ENCODE measurements at regions not wholly inside any gene's neighbourhood (a gene's known extent, or its start where the extent isn't known, plus 50 kb on each side); places are given as distances from the start of the nearest gene placed in this dataset.

GRCh38 chr1:117697220-117697781 is 91.5 kb downstream of the TENT5C start:
- Histone ChIP-seq H3K9ac (ENCODE audit: insufficient read depth, low read length) (no peak overlapping the region), H3K9me3 (ENCODE audit: control insufficient read depth, insufficient read depth, low read depth, low read length) (no peaks in the 10 kb centered on the region), H4K20me1 (ENCODE audit: control insufficient read depth, extremely low read depth, insufficient read depth, low read length) (no peaks in the 10 kb centered on the region), H3K79me2 (ENCODE audit: control insufficient read depth, insufficient read depth, low read length) (no peaks in the 10 kb centered on the region), H3K4me1 (ENCODE audit: control insufficient read depth, extremely low read depth, insufficient read depth, low read length) (peaks cover 11% of the 10 kb centered on the region), H3K27me3 (ENCODE audit: control insufficient read depth, insufficient read depth, low read length) (no peaks in the 10 kb centered on the region), H3K27ac (ENCODE audit: insufficient read depth, low read length) (peak overlapping the region; percentile 98), H2AFZ (ENCODE audit: low read length) (no peak overlapping the region), H3K36me3 (ENCODE audit: control insufficient read depth, insufficient read depth, low read length) (no peaks in the 10 kb centered on the region), H3K4me3 (replicated peaks in 1 of 4; ENCODE audit: control extremely low read depth in 1 of 4, insufficient read depth in 1 of 4, low read depth in 3 of 4, low read length in 4 of 4) (no peak overlapping the region), H3K4me2 (ENCODE audit: extremely low read depth, insufficient read depth, low read length) (no peak overlapping the region)
- TF ChIP-seq CTCF (conservative IDR thresholded peaks at IDR 0.05 in 1 of 2, IDR thresholded peaks at IDR 0.05 in 1 of 2; ENCODE audit: low read depth in 1 of 2, low read length in 2 of 2) (no peak), EZH2 (IDR thresholded peaks at IDR 0.05; ENCODE audit: low read length, missing control alignments) (no peak)
- DNase-seq (ENCODE audit: low read depth in 2 of 2), result peak in 1 of 2 donors; percentile 34

DNA sequence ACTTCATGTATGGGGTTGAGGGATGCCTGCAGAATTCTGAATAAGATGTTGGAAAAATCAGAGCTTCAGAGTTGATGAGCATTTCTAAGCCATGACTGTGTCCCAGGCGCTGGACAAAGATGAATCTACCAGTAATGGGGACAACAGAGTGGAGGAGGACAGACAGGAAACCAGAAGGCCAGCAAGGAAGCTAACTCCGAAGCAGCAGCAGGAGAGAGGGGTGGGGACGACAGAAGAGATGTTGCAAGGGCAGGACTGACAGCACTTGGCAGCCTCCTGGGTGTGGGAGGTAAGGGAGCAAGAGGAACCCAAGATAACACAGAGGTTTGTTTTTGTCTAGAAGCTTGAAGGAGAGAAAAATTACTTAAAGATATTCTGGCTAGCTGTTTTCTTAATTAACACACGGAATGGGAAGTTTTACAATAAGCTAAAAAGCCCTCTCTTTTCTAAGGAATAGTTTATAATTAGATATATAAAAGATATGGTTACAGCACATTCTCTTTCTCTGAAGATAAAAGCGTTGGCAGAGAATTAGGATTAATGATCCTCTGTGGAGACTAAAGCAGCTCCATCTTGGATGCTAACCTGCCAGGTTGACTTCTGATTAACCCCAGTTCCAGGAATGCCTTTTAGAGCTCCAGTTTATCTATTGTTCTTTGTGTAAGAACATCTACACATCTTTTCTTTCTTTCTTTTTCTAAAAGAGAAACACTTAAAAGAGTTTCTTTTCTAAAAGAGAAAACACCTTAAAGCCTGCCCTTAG is 92.7 kb downstream of the TENT5C start:
- Histone ChIP-seq H3K79me2 (ENCODE audit: control insufficient read depth, insufficient read depth, low read length) (no peaks in the 10 kb centered on the region), H3K4me1 (ENCODE audit: control insufficient read depth, extremely low read depth, insufficient read depth, low read length) (peaks cover 11% of the 10 kb centered on the region), H3K4me3 (replicated peaks in 1 of 4; ENCODE audit: control extremely low read depth in 1 of 4, insufficient read depth in 1 of 4, low read depth in 3 of 4, low read length in 4 of 4) (no peak overlapping the region), H3K27me3 (ENCODE audit: control insufficient read depth, insufficient read depth, low read length) (no peaks in the 10 kb centered on the region), H2AFZ (ENCODE audit: low read length) (no peak overlapping the region), H3K9me3 (ENCODE audit: control insufficient read depth, insufficient read depth, low read depth, low read length) (no peaks in the 10 kb centered on the region), H4K20me1 (ENCODE audit: control insufficient read depth, extremely low read depth, insufficient read depth, low read length) (no peaks in the 10 kb centered on the region), H3K27ac (ENCODE audit: insufficient read depth, low read length) (no peak overlapping the region), H3K4me2 (ENCODE audit: extremely low read depth, insufficient read depth, low read length) (no peak overlapping the region), H3K36me3 (ENCODE audit: control insufficient read depth, insufficient read depth, low read length) (no peaks in the 10 kb centered on the region), H3K9ac (ENCODE audit: insufficient read depth, low read length) (no peak overlapping the region)
- peak in 1 of 2 donors; percentile 82 for DNase-seq (ENCODE audit: low read depth in 2 of 2)
- TF ChIP-seq CTCF (conservative IDR thresholded peaks at IDR 0.05 in 1 of 2, IDR thresholded peaks at IDR 0.05 in 1 of 2; ENCODE audit: low read depth in 1 of 2, low read length in 2 of 2) (no peak), EZH2 (IDR thresholded peaks at IDR 0.05; ENCODE audit: low read length, missing control alignments) (no peak)

DNA sequence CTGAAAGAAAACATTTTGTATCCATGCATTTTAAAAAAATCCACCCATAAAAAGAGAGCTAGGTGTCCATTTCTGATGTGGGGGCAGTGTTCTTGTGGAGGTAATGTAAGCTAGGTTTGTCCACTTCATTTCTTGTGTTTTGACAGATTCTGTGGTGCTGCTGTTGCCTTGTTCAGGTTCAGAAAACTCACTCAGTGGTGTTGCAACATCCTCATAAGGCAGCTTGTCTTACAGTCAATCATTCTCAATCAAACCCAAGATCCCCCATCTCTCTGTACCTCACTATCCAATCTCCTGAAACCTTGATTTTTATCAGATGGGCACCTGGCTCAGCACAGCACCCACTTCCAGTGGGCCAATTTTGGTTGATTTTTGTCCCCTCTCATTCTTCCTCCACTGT is 94.1 kb downstream of the TENT5C start:
- Histone ChIP-seq H3K36me3 (ENCODE audit: control insufficient read depth, insufficient read depth, low read length) (no peaks in the 10 kb centered on the region), H3K4me3 (replicated peaks in 1 of 4; ENCODE audit: control extremely low read depth in 1 of 4, insufficient read depth in 1 of 4, low read depth in 3 of 4, low read length in 4 of 4) (no peak overlapping the region), H3K4me1 (ENCODE audit: control insufficient read depth, extremely low read depth, insufficient read depth, low read length) (peaks cover 11% of the 10 kb centered on the region), H3K9me3 (ENCODE audit: control insufficient read depth, insufficient read depth, low read depth, low read length) (no peaks in the 10 kb centered on the region), H4K20me1 (ENCODE audit: control insufficient read depth, extremely low read depth, insufficient read depth, low read length) (no peaks in the 10 kb centered on the region), H3K27ac (ENCODE audit: insufficient read depth, low read length) (no peak overlapping the region), H3K27me3 (ENCODE audit: control insufficient read depth, insufficient read depth, low read length) (no peaks in the 10 kb centered on the region), H3K4me2 (ENCODE audit: extremely low read depth, insufficient read depth, low read length) (no peak overlapping the region), H3K9ac (ENCODE audit: insufficient read depth, low read length) (no peak overlapping the region), H3K79me2 (ENCODE audit: control insufficient read depth, insufficient read depth, low read length) (no peaks in the 10 kb centered on the region), H2AFZ (ENCODE audit: low read length) (no peak overlapping the region)
- TF ChIP-seq CTCF (conservative IDR thresholded peaks at IDR 0.05 in 1 of 2, IDR thresholded peaks at IDR 0.05 in 1 of 2; ENCODE audit: low read depth in 1 of 2, low read length in 2 of 2), result no peak
- TF ChIP-seq EZH2 (IDR thresholded peaks at IDR 0.05; ENCODE audit: low read length, missing control alignments), result no peak
- no peak for DNase-seq (ENCODE audit: low read depth in 2 of 2)
